Tibial artery (tissue), 4 donors: ENCODE measurements at regions not wholly inside any gene's neighbourhood (a gene's known extent, or its start where the extent isn't known, plus 50 kb on each side); places are given as distances from the start of the nearest gene placed in this dataset.

Source experiments
- DNase-seq, 2 donors: peaks; one replicate each; pipeline ENCODE4 v3.0.0-alpha.2; 2019
- H3K27ac ChIP-seq, 2 donors: fragments of 200-600 bp; sonication (generic) in 1 of 2; 1 replicate in 1 of 2; 2 replicates in 1 of 2; pipeline ENCODE4 v1.5.1; 2018 to 2019; ENCODE audit warnings: mild to moderate bottlenecking in 1 of 2
- H3K27me3 ChIP-seq, 2 donors: fragments of 200-600 bp; sonication (generic) in 1 of 2; one replicate each; pipeline versions ENCODE4 v1.5.1 to v1.6.0; 2016 to 2019
- H3K36me3 ChIP-seq, 3 donors: fragments of 200-600 bp; sonication (generic) in 2 of 3; one replicate each; pipeline ENCODE4 v1.5.1; 2016 to 2019; ENCODE audit warnings: mild to moderate bottlenecking in 2 of 3
- H3K4me1 ChIP-seq, 4 donors: fragments of 200-600 bp; sonication (generic) in 2 of 4; 1 replicate in 3 of 4; 2 replicates in 1 of 4; pipeline ENCODE4 v1.5.1; 2016 to 2019
- H3K4me3 ChIP-seq, 2 donors: fragments of 200-600 bp; sonication (generic) in 1 of 2; 1 replicate in 1 of 2; 2 replicates in 1 of 2; pipeline ENCODE4 v1.5.1; 2018 to 2019; ENCODE audit warnings: mild to moderate bottlenecking in 2 of 2
- H3K9me3 ChIP-seq, 3 donors: fragments of 200-600 bp; sonication (generic) in 1 of 3; one replicate each; pipeline ENCODE4 v1.5.1; 2016 to 2019
- CTCF ChIP-seq, 2 experiments: fragments of 200-600 bp in 1 of 2; fragments of 450-650 bp in 1 of 2; IDR thresholded peaks; one replicate each; pipeline ENCODE4 v1.5.1; 2017 to 2019; ENCODE audit warnings: antibody characterized with exemption in 2 of 2, mild to moderate bottlenecking in 1 of 2, moderate library complexity in 1 of 2
- intact Hi-C: fragments of 100-400 bp; cut with DNase I; formaldehyde crosslinking; loops from one replicate; pipeline ENCODE4 v1.15.0; 2023; ENCODE audit warnings: low total_unique reads

- TF ChIP-seq CTCF (IDR thresholded peaks at IDR 0.05) = no peak
- DNase-seq = no peak
- intact Hi-C loops = no loop called here
- no peak overlapping the region for H3K4me3 ChIP-seq
- no peaks in the 10 kb centered on the region for H3K9me3 ChIP-seq
- H3K27me3 ChIP-seq = no peaks in the 10 kb centered on the region
- no peak overlapping the region for H3K27ac ChIP-seq
- H3K36me3 ChIP-seq = no peaks in the 10 kb centered on the region
- peaks cover 0 to 7% (median under 1%) of the 10 kb centered on the region in 4 donors for H3K4me1 ChIP-seq
Measured at GRCh38 chr4:138604556-138604955, 362.4 kb upstream of the SLC7A11 start.

GRCh38 chr4:138602664-138603063 is 360.5 kb upstream of the SLC7A11 start:
- intact Hi-C loops = no loop called here
- TF ChIP-seq CTCF (IDR thresholded peaks at IDR 0.05) = no peak
- Histone ChIP-seq H3K27me3 (no peaks in the 10 kb centered on the region), H3K4me3 (no peak overlapping the region), H3K9me3 (no peaks in the 10 kb centered on the region), H3K36me3 (no peaks in the 10 kb centered on the region), H3K27ac (no peak overlapping the region), H3K4me1 (peaks cover 0 to 11% (median 2%) of the 10 kb centered on the region in 4 donors)
- no peak for DNase-seq

DNA sequence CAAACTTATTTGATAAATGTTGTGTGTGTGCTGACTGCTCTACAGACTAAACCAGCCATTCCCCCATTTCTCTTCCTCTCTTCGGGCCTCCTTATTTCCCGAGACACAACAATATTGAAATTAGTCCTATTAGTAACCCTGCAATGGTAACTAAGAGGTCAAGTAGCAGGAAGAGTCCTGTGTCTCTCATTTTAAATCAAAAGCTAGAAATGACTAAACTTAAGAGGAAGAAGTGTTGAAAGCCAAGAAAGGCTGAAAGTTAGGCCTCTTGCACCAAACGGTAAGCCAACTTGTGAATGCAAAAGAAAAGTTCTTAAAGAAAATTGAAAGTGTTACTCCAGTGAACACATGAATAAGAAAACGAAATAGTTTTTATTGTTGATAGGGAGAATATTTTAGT is 357.8 kb upstream of the SLC7A11 start:
- Histone ChIP-seq H3K4me1 (peaks cover 0 to 37% (median 13%) of the 10 kb centered on the region in 4 donors), H3K4me3 (no peak overlapping the region), H3K36me3 (no peaks in the 10 kb centered on the region), H3K27me3 (no peaks in the 10 kb centered on the region), H3K27ac (no peak overlapping the region), H3K9me3 (no peaks in the 10 kb centered on the region)
- intact Hi-C loops = no loop called here
- no peak for TF ChIP-seq CTCF (IDR thresholded peaks at IDR 0.05)
- no peak for DNase-seq

GRCh38 chr4:138598226-138598625 is 356.1 kb upstream of the SLC7A11 start:
- no peaks in the 10 kb centered on the region for H3K36me3 ChIP-seq
- no peak for DNase-seq
- TF ChIP-seq CTCF (IDR thresholded peaks at IDR 0.05) = no peak
- H3K27me3 ChIP-seq = no peaks in the 10 kb centered on the region
- H3K4me3 ChIP-seq = no peak overlapping the region
- H3K9me3 ChIP-seq = no peaks in the 10 kb centered on the region
- H3K27ac ChIP-seq = no peak overlapping the region
- intact Hi-C loops = no loop called here
- peaks cover 0 to 40% (median 13%) of the 10 kb centered on the region in 4 donors for H3K4me1 ChIP-seq

DNA sequence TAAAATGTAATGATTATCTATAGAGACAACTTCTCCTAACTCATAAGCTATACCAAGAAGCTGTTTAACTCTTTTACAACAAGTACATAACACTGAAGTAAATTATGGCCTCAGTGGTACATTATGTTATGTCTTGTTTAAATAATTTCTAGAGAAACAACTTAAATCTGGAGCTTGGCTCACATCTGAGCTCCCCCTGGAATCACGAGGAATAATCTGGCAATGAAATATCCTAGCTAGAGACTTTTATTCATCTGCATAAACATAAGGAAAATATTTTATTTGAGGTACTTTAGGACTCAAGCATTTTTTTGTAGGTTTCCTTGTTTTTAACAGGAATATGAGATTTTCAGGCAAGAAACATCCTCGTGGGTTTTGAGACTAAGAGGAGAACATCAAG is 354.7 kb upstream of the SLC7A11 start:
- intact Hi-C loops = no loop called here
- peak overlapping the region; percentile 40 to 50 for H3K27ac ChIP-seq

More for the DNA sequence above, 354.7 kb upstream of the SLC7A11 start:
- Histone ChIP-seq H3K4me3 (no peak overlapping the region), H3K27me3 (no peaks in the 10 kb centered on the region), H3K36me3 (no peaks in the 10 kb centered on the region), H3K4me1 (peaks cover 0 to 40% (median 13%) of the 10 kb centered on the region in 4 donors), H3K9me3 (no peaks in the 10 kb centered on the region)
- TF ChIP-seq CTCF (IDR thresholded peaks at IDR 0.05) = no peak
- no peak for DNase-seq
